H1 (cell line): ENCODE measurements at regions not wholly inside any gene's neighbourhood (a gene's known extent, or its start where the extent isn't known, plus 50 kb on each side); places are given as distances from the start of the nearest gene placed in this dataset.

Experiments used
- CTCF ChIA-PET: fragments of 300-600 bp; sonication (Branson Sonifier 250); formaldehyde crosslinking; loops from one replicate; lab custom pipeline; 2021; ENCODE audit not compliant: partially characterized antibody; lab: Charles Lee
- POLR2A ChIA-PET: fragments of 300-600 bp; sonication (Branson Sonifier 250); formaldehyde crosslinking; loops from one replicate; lab custom pipeline; 2021; ENCODE audit warnings: inconsistent platforms; ENCODE audit not compliant: partially characterized antibody; lab: Charles Lee
- DNase-seq, 2 experiments: peaks; one replicate each; pipeline versions ENCODE4 v3.0.0 to v3.0.0-alpha.2; 2010 to 2022; ENCODE audit warnings: low spot score in 2 of 2, low read depth in 1 of 2, mixed read lengths in 1 of 2
- FAIRE-seq: peaks from 2 replicates; lab custom pipeline; 2011; peaks lifted over from hg19 to GRCh38; lab: Jason Lieb, UNC
- H2AFZ ChIP-seq: 2 replicates; pipeline ENCODE4 v1.8.1; 2012; ENCODE audit warnings: low read length, inconsistent platforms
- H2AK5ac ChIP-seq: 2 replicates; pipeline ENCODE4 v1.6.1; 2013; ENCODE audit warnings: low read depth, low read length
- H2BK120ac ChIP-seq: replicated peaks from 2 replicates; pipeline ENCODE3; 2013; ENCODE audit warnings: low read depth, low read length, inconsistent platforms
- H2BK12ac ChIP-seq: 2 replicates; pipeline ENCODE4 v1.6.1; 2013; ENCODE audit warnings: low read depth, low read length
- H2BK15ac ChIP-seq: 2 replicates; pipeline ENCODE4 v1.6.1; 2013; ENCODE audit warnings: low read length
- H2BK20ac ChIP-seq: 2 replicates; pipeline ENCODE4 v1.6.1; 2013; ENCODE audit warnings: low read length
- H2BK5ac ChIP-seq: 2 replicates; pipeline ENCODE4 v1.6.1; 2013; ENCODE audit warnings: low read depth, low read length
- H3K14ac ChIP-seq: 2 replicates; pipeline ENCODE4 v1.6.1; 2013; ENCODE audit warnings: inconsistent platforms; ENCODE audit not compliant: insufficient read length
- H3K18ac ChIP-seq: 2 replicates; pipeline ENCODE4 v1.6.1; 2013; ENCODE audit warnings: low read length; ENCODE audit errors: extremely low read depth
- H3K23ac ChIP-seq: 2 replicates; pipeline ENCODE4 v1.6.1; 2013; ENCODE audit warnings: inconsistent platforms; ENCODE audit not compliant: insufficient read length
- H3K23me2 ChIP-seq: 2 replicates; pipeline ENCODE4 v1.6.1; 2013; ENCODE audit warnings: low read depth, low read length
- H3K27ac ChIP-seq: 2 replicates; pipeline ENCODE4 v1.6.1; 2011; ENCODE audit warnings: low read depth, low read length, inconsistent platforms
- H3K27me3 ChIP-seq, 4 experiments: replicated peaks in 1 of 4; 1 replicate in 1 of 4; 2 replicates in 3 of 4; pipeline versions ENCODE4 v1.6.1 to v1.8.1; 2011 to 2013; ENCODE audit warnings: low read length in 3 of 4, mild to moderate bottlenecking in 3 of 4, inconsistent platforms in 2 of 4, mixed read lengths in 2 of 4, moderate library complexity in 1 of 4; ENCODE audit not compliant: control insufficient read depth in 3 of 4, insufficient read depth in 3 of 4; ENCODE audit errors: extremely low read depth in 1 of 4
- H3K36me3 ChIP-seq, 4 experiments: 2 replicates each; pipeline versions ENCODE4 v1.6.1 to v1.8.1; 2011 to 2013; ENCODE audit warnings: mild to moderate bottlenecking in 4 of 4, low read length in 3 of 4, moderate library complexity in 2 of 4, control low read depth in 1 of 4, inconsistent platforms in 1 of 4; ENCODE audit not compliant: insufficient read depth in 4 of 4, control insufficient read depth in 2 of 4
- H3K4ac ChIP-seq: replicated peaks from 2 replicates; pipeline ENCODE3; 2013; ENCODE audit warnings: low read length, low read depth, mixed read lengths, inconsistent platforms; ENCODE audit not compliant: insufficient read length
- H3K4me1 ChIP-seq, 4 experiments: replicated peaks in 1 of 4; 1 replicate in 1 of 4; 2 replicates in 3 of 4; pipeline versions ENCODE4 v1.6.1 to v1.8.1; 2011 to 2013; ENCODE audit warnings: low read length in 3 of 4, inconsistent platforms in 2 of 4, mixed read lengths in 1 of 4; ENCODE audit not compliant: insufficient read depth in 4 of 4, control insufficient read depth in 3 of 4
- H3K4me2 ChIP-seq, 2 experiments: 2 replicates each; pipeline versions ENCODE4 v1.6.1 to v1.8.1; 2011 to 2013; ENCODE audit warnings: low read depth in 2 of 2, low read length in 2 of 2, control low read depth in 1 of 2, inconsistent platforms in 1 of 2, mild to moderate bottlenecking in 1 of 2; ENCODE audit not compliant: insufficient read depth in 1 of 2
- H3K4me3 ChIP-seq, 4 experiments: fragments of 200-600, 300-600 bp in 1 of 4; sonication (generic), shearing (Covaris generic), sonication (Bioruptor Twin) in 1 of 4; 2 replicates each; pipeline versions ENCODE4 v1.5.1 to v1.8.1; 2011 to 2016; ENCODE audit warnings: low read length in 4 of 4, low read depth in 3 of 4, control low read depth in 2 of 4, inconsistent platforms in 2 of 4, mild to moderate bottlenecking in 2 of 4, mixed read lengths in 1 of 4, moderate library complexity in 1 of 4; ENCODE audit not compliant: insufficient read depth in 2 of 4; ENCODE audit errors: extremely low read depth in 1 of 4
- H3K56ac ChIP-seq: replicated peaks from 2 replicates; pipeline ENCODE3; 2013; ENCODE audit warnings: low read depth, mild to moderate bottlenecking, mixed read lengths, low read length, inconsistent platforms; ENCODE audit not compliant: insufficient read length
- H3K79me1 ChIP-seq: 2 replicates; pipeline ENCODE4 v1.6.1; 2013; ENCODE audit warnings: low read depth, low read length, control low read depth
- H3K79me2 ChIP-seq, 2 experiments: 2 replicates each; pipeline versions ENCODE4 v1.6.1 to v1.8.1; 2012 to 2013; ENCODE audit warnings: low read length in 2 of 2, mild to moderate bottlenecking in 2 of 2, inconsistent platforms in 1 of 2; ENCODE audit not compliant: insufficient read depth in 2 of 2, control insufficient read depth in 1 of 2
- H3K9ac ChIP-seq, 4 experiments: replicated peaks in 1 of 4; 1 replicate in 1 of 4; 2 replicates in 3 of 4; pipeline versions ENCODE4 v1.6.1 to v1.8.1; 2011 to 2013; ENCODE audit warnings: low read depth in 3 of 4, low read length in 3 of 4, control low read depth in 2 of 4, mild to moderate bottlenecking in 2 of 4, moderate library complexity in 2 of 4, inconsistent platforms in 1 of 4; ENCODE audit errors: extremely low read depth in 1 of 4
- H3K9me3 ChIP-seq, 2 experiments: 2 replicates each; pipeline versions ENCODE4 v1.6.1 to v1.8.1; 2012 to 2013; ENCODE audit warnings: mild to moderate bottlenecking in 2 of 2, moderate library complexity in 2 of 2, control low read depth in 1 of 2, inconsistent platforms in 1 of 2, low read depth in 1 of 2, low read length in 1 of 2, mixed read lengths in 1 of 2; ENCODE audit not compliant: insufficient read depth in 2 of 2
- H4K20me1 ChIP-seq, 2 experiments: replicated peaks in 1 of 2; 2 replicates each; pipeline versions ENCODE3 to v1.8.1; 2011 to 2013; ENCODE audit warnings: inconsistent platforms in 2 of 2, low read length in 2 of 2, mild to moderate bottlenecking in 1 of 2; ENCODE audit not compliant: insufficient read depth in 2 of 2, control insufficient read depth in 1 of 2
- H4K5ac ChIP-seq: 2 replicates; pipeline ENCODE4 v1.6.1; 2013; ENCODE audit warnings: low read length, low read depth, mixed read lengths, inconsistent platforms; ENCODE audit not compliant: insufficient read length
- H4K8ac ChIP-seq: 2 replicates; pipeline ENCODE4 v1.8.0; 2013; ENCODE audit warnings: mild to moderate bottlenecking, moderate library complexity, low read length, inconsistent platforms; ENCODE audit not compliant: insufficient read depth; ENCODE audit errors: extremely low read depth
- H4K91ac ChIP-seq: replicated peaks from 2 replicates; pipeline ENCODE3; 2013; ENCODE audit warnings: low read length, mixed read lengths, inconsistent platforms; ENCODE audit not compliant: insufficient read length
- BACH1 ChIP-seq: IDR thresholded peaks from 2 replicates; pipeline ENCODE4 v1.6.1; 2012; ENCODE audit warnings: low read length, improper control_type of control experiment
- CHD2 ChIP-seq: IDR thresholded peaks from 2 replicates; pipeline ENCODE4 v1.6.1; 2012; ENCODE audit warnings: low read length, improper control_type of control experiment
- CTBP2 ChIP-seq: IDR thresholded peaks from 2 replicates; pipeline ENCODE4 v1.7.0; 2011; ENCODE audit warnings: borderline replicate concordance, mild to moderate bottlenecking, moderate library complexity, mixed read lengths, low read length; ENCODE audit not compliant: insufficient read depth, insufficient read length
- EP300 ChIP-seq, 2 experiments: IDR thresholded peaks; 1 replicate in 1 of 2; 2 replicates in 1 of 2; pipeline ENCODE4 v1.6.1; 2011 to 2012; ENCODE audit warnings: low read depth in 2 of 2, low read length in 2 of 2, mild to moderate bottlenecking in 2 of 2, borderline replicate concordance in 1 of 2, inconsistent platforms in 1 of 2, moderate library complexity in 1 of 2
- JUN ChIP-seq: IDR thresholded peaks from 2 replicates; pipeline ENCODE4 v1.6.1; 2011; ENCODE audit warnings: low read depth, mild to moderate bottlenecking, improper control_type of control experiment, low read length
- KDM1A ChIP-seq: fragments of 200-600, 300-600 bp; sonication (generic); IDR thresholded peaks from 2 replicates; pipeline ENCODE4 v1.7.1; 2016; ENCODE audit warnings: mild to moderate bottlenecking, low read length, borderline replicate concordance
- SIN3A ChIP-seq, 2 experiments: IDR thresholded peaks in 1 of 2; conservative IDR thresholded peaks in 1 of 2; 2 replicates each; pipeline ENCODE4 v1.6.1; 2011 to 2012; ENCODE audit warnings: low read length in 2 of 2, improper control_type of control experiment in 1 of 2, low read depth in 1 of 2, mild to moderate bottlenecking in 1 of 2
- SP4 ChIP-seq: IDR thresholded peaks from 2 replicates; pipeline ENCODE4 v1.6.1; 2012; ENCODE audit warnings: low read length, inconsistent platforms
- ZNF274 ChIP-seq: IDR thresholded peaks from 2 replicates; pipeline ENCODE4 v1.7.0; 2012; ENCODE audit warnings: low read length, borderline replicate concordance; ENCODE audit errors: extremely low read depth
- TF ChIP-seq, protein P1 (sequence below), 3 experiments: IDR thresholded peaks; 1 replicate in 2 of 3; 2 replicates in 1 of 3; pipeline versions ENCODE4 v1.5.1 to v1.6.1; 2011; ENCODE audit warnings: low read length in 3 of 3, mild to moderate bottlenecking in 3 of 3, inconsistent platforms in 2 of 3, low read depth in 1 of 3, moderate library complexity in 1 of 3; ENCODE audit not compliant: insufficient read depth in 1 of 3; ENCODE audit errors: control extremely low read depth in 1 of 3
- TF ChIP-seq, protein P2 (sequence below): IDR thresholded peaks from 2 replicates; pipeline ENCODE4 v1.6.1; 2012; ENCODE audit warnings: low read length, inconsistent platforms

DNA sequence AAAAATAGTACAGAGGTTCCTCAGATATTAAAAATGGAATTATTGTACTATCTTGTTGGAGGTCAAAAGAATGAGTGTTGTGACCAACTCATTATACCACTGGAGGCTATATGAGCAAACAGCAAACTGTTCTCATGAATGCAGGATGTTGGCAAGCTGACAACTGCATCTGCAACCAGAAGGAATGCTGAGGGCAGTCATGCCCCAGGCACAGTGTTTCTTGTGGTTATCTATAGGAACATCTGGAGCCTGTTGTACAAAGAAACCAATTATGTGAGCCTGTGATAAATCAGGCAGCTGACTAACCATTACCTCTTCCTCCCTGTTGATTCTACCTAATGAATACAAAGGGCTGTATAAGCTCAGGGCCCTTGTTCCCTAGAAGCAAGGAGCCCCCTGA is 2057.1 kb downstream of the TP53TG3F start:
- Histone ChIP-seq H3K4me1 (no peaks in the 10 kb centered on the region), H3K9me3 (peaks cover 44 to 78% of the 10 kb centered on the region in 2 experiments), H2BK20ac (no peak overlapping the region), H2BK120ac (no peak overlapping the region), H3K79me2 (no peaks in the 10 kb centered on the region), H3K36me3 (no peaks in the 10 kb centered on the region), H3K4me3 (no peak overlapping the region), H4K8ac (no peak overlapping the region), H3K27me3 (no peaks in the 10 kb centered on the region), H4K5ac (no peak overlapping the region), H2AFZ (no peak overlapping the region), H3K18ac (no peak overlapping the region), H3K23me2 (no peaks in the 10 kb centered on the region), H2BK15ac (no peak overlapping the region), H2BK5ac (no peak overlapping the region), H3K23ac (no peak overlapping the region), H3K4me2 (no peak overlapping the region), H3K79me1 (no peaks in the 10 kb centered on the region), H4K20me1 (no peaks in the 10 kb centered on the region), H4K91ac (no peak overlapping the region), H3K27ac (no peak overlapping the region), H3K14ac (no peak overlapping the region), H3K56ac (no peak overlapping the region), H2AK5ac (no peak overlapping the region), H3K4ac (no peak overlapping the region), H2BK12ac (no peak overlapping the region), H3K9ac (no peak overlapping the region)
- POLR2A ChIA-PET, result no interaction called here
- DNase-seq (no peak), FAIRE-seq (no peak)
- CTCF ChIA-PET, result no interaction called here
- TF ChIP-seq BACH1, result no peak
- no peak for TF ChIP-seq CHD2
- TF ChIP-seq ZNF274, result no peak
- TF ChIP-seq, protein P1, sequence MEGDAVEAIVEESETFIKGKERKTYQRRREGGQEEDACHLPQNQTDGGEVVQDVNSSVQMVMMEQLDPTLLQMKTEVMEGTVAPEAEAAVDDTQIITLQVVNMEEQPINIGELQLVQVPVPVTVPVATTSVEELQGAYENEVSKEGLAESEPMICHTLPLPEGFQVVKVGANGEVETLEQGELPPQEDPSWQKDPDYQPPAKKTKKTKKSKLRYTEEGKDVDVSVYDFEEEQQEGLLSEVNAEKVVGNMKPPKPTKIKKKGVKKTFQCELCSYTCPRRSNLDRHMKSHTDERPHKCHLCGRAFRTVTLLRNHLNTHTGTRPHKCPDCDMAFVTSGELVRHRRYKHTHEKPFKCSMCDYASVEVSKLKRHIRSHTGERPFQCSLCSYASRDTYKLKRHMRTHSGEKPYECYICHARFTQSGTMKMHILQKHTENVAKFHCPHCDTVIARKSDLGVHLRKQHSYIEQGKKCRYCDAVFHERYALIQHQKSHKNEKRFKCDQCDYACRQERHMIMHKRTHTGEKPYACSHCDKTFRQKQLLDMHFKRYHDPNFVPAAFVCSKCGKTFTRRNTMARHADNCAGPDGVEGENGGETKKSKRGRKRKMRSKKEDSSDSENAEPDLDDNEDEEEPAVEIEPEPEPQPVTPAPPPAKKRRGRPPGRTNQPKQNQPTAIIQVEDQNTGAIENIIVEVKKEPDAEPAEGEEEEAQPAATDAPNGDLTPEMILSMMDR (IDR thresholded peaks at IDR 0.05; ENCODE audit: control extremely low read depth in 1 of 3, insufficient read depth in 1 of 3, low read depth in 1 of 3, low read length in 3 of 3), result no peak
- no peak for TF ChIP-seq SP4
- no peak for TF ChIP-seq EP300 (IDR thresholded peaks at IDR 0.05; ENCODE audit: borderline replicate concordance in 1 of 2, low read depth in 2 of 2, low read length in 2 of 2)
- no peak for TF ChIP-seq SIN3A (conservative IDR thresholded peaks at IDR 0.05 in 1 of 2, IDR thresholded peaks at IDR 0.05 in 1 of 2; ENCODE audit: low read depth in 1 of 2, low read length in 2 of 2)
- TF ChIP-seq, protein P2, sequence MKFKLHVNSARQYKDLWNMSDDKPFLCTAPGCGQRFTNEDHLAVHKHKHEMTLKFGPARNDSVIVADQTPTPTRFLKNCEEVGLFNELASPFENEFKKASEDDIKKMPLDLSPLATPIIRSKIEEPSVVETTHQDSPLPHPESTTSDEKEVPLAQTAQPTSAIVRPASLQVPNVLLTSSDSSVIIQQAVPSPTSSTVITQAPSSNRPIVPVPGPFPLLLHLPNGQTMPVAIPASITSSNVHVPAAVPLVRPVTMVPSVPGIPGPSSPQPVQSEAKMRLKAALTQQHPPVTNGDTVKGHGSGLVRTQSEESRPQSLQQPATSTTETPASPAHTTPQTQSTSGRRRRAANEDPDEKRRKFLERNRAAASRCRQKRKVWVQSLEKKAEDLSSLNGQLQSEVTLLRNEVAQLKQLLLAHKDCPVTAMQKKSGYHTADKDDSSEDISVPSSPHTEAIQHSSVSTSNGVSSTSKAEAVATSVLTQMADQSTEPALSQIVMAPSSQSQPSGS, result no peak
- TF ChIP-seq JUN, result no peak
- TF ChIP-seq KDM1A, result no peak
- TF ChIP-seq CTBP2, result no peak
